Astrocyte of the cerebellum (primary cell): ENCODE measurements at regions not wholly inside any gene's neighbourhood (a gene's known extent, or its start where the extent isn't known, plus 50 kb on each side); places are given as distances from the start of the nearest gene placed in this dataset.

Experiments
- DNase-seq: peaks from one replicate; pipeline ENCODE4 v3.0.0-alpha.2; 2011; ENCODE audit warnings: low read depth
- H3K4me3 ChIP-seq: 2 replicates; pipeline ENCODE4 v1.5.1; 2011; ENCODE audit warnings: mild to moderate bottlenecking, low read depth, low read length, moderate library complexity
- CTCF ChIP-seq: IDR thresholded peaks from 2 replicates; pipeline ENCODE4 v1.5.1; 2012; ENCODE audit warnings: low read length, low read depth, moderate library complexity, mild to moderate bottlenecking; ENCODE audit errors: missing control alignments
- in situ Hi-C: cut with HindIII; loops from 2 replicates; pipeline ENCODE4 v1.10.0; 2017; ENCODE audit warnings: low sequenced_read_pairs

DNA sequence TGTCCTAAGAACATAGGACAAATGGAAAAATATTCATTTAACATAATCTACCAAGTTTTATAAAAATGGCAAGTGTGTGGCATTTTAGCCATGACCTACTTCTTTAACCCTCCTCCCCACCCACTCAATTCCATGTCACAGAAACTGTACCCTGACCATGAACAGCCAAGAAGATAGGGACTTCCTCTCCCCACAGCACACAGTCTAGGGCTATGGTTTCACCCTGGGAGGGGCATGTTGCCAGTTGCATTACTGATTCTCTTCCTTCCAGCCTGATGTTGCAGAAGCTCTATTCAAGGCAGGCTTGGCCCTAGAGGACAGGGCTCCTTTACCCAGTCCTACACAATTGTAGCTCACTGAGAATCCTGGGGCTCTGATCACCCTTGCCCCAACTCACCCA, 153.6 kb upstream of the KLF7 start:
- in situ Hi-C loops = no loop called here
- DNase-seq = no peak
- no peak for TF ChIP-seq CTCF
- no peak overlapping the region for H3K4me3 ChIP-seq

- no peak for DNase-seq
- peak; percentile 6 for TF ChIP-seq CTCF
- in situ Hi-C loops = no loop called here
- H3K4me3 ChIP-seq = no peak overlapping the region
Observed at GRCh38 chr2:207320381-207321159, 154.8 kb upstream of the KLF7 start.

GRCh38 chr2:207321514-207321913, 155.8 kb upstream of the KLF7 start:
- TF ChIP-seq CTCF = no peak
- no peak overlapping the region for H3K4me3 ChIP-seq
- no peak for DNase-seq
- in situ Hi-C loops = no loop called here

DNA sequence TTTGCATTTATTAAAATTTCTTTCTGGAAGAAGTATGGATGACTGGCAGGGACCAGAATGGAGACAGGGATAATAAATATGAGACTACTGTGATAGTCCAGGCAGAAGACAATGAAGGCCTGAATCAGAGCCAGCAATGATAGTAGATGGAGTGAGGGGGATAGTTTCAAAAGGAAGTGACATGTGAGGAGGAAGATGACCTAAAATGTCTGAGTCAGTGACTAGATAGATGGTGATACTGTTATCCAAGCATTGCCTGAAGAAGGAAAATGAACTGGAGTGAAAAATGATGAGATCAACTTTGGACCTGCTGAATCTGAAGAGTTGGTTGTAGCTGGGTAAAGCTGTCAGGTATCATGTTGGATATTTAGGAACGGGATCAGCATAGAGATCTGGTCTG, 158.3 kb upstream of the KLF7 start:
- no peak for DNase-seq
- no peak for TF ChIP-seq CTCF
- no peak overlapping the region for H3K4me3 ChIP-seq
- in situ Hi-C loops = no loop called here

DNA sequence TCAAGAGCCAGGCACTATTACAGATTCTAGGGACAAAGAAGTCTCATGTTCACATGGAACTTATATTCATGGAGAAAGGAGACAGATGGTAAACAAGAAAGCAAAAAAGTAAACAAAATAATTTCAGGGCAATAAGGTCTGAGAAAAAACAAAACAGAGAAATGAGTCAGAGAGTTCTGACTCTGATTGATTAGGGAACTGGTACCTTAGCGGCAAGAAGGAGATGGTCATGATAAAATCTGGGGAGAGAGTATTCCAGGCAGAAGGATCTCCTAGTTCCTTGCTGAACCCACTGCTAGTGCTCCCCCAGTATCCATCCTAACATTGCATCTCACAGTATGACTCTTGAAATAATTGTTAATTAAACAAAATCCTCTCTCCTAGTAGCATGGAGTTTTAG, 161.8 kb upstream of the KLF7 start:
- TF ChIP-seq CTCF = no peak
- in situ Hi-C loops = no loop called here
- DNase-seq = no peak
- no peak overlapping the region for H3K4me3 ChIP-seq

DNA sequence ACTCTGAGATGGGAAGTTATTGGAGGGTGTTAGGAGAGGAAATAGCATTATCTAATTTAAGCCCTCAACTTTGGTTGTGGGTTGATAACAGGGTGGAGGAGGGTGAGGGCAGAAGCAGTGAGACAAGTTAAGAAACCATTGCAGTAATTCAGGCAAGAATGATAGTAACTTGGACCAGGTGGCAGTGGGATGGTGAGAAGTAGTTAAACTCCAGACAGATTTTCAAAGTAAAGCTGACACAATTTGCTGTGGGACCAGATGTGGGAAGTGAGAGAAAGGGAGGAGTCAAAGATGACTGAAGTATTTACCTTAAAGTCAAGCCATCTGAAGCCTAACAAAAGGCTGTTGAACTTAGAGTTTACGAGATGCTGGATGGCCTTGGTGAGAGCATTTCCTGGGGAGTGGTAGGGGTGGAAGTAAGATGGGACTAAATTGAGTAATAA, 163.2 kb upstream of the KLF7 start:
- no peak overlapping the region for H3K4me3 ChIP-seq
- in situ Hi-C loops = no loop called here
- no peak for DNase-seq
- no peak for TF ChIP-seq CTCF
